ENCODE measurements at regions not wholly inside any gene's neighbourhood (a gene's known extent, or its start where the extent isn't known, plus 50 kb on each side); places are given as distances from the start of the nearest gene placed in this dataset.

GRCh38 chr17:11023639-11024479 is 186.0 kb upstream of the PIRT start:
- TF ChIP-seq CTCF (conservative IDR thresholded peaks at IDR 0.05 in 1 of 2, IDR thresholded peaks at IDR 0.05 in 1 of 2; ENCODE audit: low read depth in 1 of 2, low read length in 2 of 2) (no peak), EZH2 (IDR thresholded peaks at IDR 0.05; ENCODE audit: low read length, missing control alignments) (no peak)
